ENCODE measurements at regions not wholly inside any gene's neighbourhood (a gene's known extent, or its start where the extent isn't known, plus 50 kb on each side); places are given as distances from the start of the nearest gene placed in this dataset.

- no peak for ATAC-seq
- peaks cover 17% of the 10 kb centered on the region for H3K9me3 Mint-ChIP-seq
- no peak for DNase-seq
Observed at GRCh38 chr5:28156981-28157380, 1118.6 kb upstream of the CDH9 start.

GRCh38 chr5:28143519-28143918, 1105.1 kb upstream of the CDH9 start:
- Mint-ChIP-seq H3K9me3 (peaks cover 15% of the 10 kb centered on the region), H3K4me3 (no peak overlapping the region), H3K27me3 (ENCODE audit: low read depth) (no peaks in the 10 kb centered on the region), H3K4me1 (ENCODE audit: low read depth) (no peaks in the 10 kb centered on the region), H3K36me3 (ENCODE audit: insufficient read depth) (no peaks in the 10 kb centered on the region)
- no peak for DNase-seq
- no peak for ATAC-seq

More at GRCh38 chr5:28156981-28157380, 1118.6 kb upstream of the CDH9 start:
- no peak overlapping the region for H3K4me3 Mint-ChIP-seq
- no peaks in the 10 kb centered on the region for H3K36me3 Mint-ChIP-seq (ENCODE audit: insufficient read depth)
- no peaks in the 10 kb centered on the region for H3K4me1 Mint-ChIP-seq (ENCODE audit: low read depth)
- no peaks in the 10 kb centered on the region for H3K27me3 Mint-ChIP-seq (ENCODE audit: low read depth)

GRCh38 chr5:28132151-28132550, 1093.8 kb upstream of the CDH9 start:
- no peak overlapping the region for H3K4me3 Mint-ChIP-seq
- DNase-seq (no peak), ATAC-seq (no peak)
- no peaks in the 10 kb centered on the region for H3K36me3 Mint-ChIP-seq (ENCODE audit: insufficient read depth)
- H3K4me1 Mint-ChIP-seq (ENCODE audit: low read depth): no peaks in the 10 kb centered on the region
- no peaks in the 10 kb centered on the region for H3K27me3 Mint-ChIP-seq (ENCODE audit: low read depth)
- H3K9me3 Mint-ChIP-seq: peaks cover 23% of the 10 kb centered on the region

- Mint-ChIP-seq H3K9me3 (peaks cover 13% of the 10 kb centered on the region), H3K4me3 (no peak overlapping the region), H3K36me3 (ENCODE audit: insufficient read depth) (no peaks in the 10 kb centered on the region), H3K4me1 (ENCODE audit: low read depth) (no peaks in the 10 kb centered on the region), H3K27me3 (ENCODE audit: low read depth) (no peaks in the 10 kb centered on the region)
- DNase-seq (no peak), ATAC-seq (no peak)
Observed at GRCh38 chr5:28117691-28118090, 1079.3 kb upstream of the CDH9 start.

GRCh38 chr5:28117273-28117672, 1078.9 kb upstream of the CDH9 start:
- Mint-ChIP-seq H3K4me3 (no peak overlapping the region), H3K27me3 (ENCODE audit: low read depth) (no peaks in the 10 kb centered on the region), H3K9me3 (peaks cover 13% of the 10 kb centered on the region), H3K36me3 (ENCODE audit: insufficient read depth) (no peaks in the 10 kb centered on the region), H3K4me1 (ENCODE audit: low read depth) (no peaks in the 10 kb centered on the region)
- no peak for DNase-seq
- ATAC-seq: no peak

GRCh38 chr5:28110781-28111180, 1072.4 kb upstream of the CDH9 start:
- DNase-seq (no peak), ATAC-seq (no peak)
- Mint-ChIP-seq H3K4me3 (no peak overlapping the region), H3K27me3 (ENCODE audit: low read depth) (no peaks in the 10 kb centered on the region), H3K9me3 (peaks cover 15% of the 10 kb centered on the region), H3K4me1 (ENCODE audit: low read depth) (no peaks in the 10 kb centered on the region), H3K36me3 (ENCODE audit: insufficient read depth) (no peaks in the 10 kb centered on the region)

GRCh38 chr5:28104080-28104479, 1065.7 kb upstream of the CDH9 start:
- no peak for DNase-seq
- Mint-ChIP-seq H3K9me3 (peaks cover 3% of the 10 kb centered on the region), H3K36me3 (ENCODE audit: insufficient read depth) (no peaks in the 10 kb centered on the region), H3K27me3 (ENCODE audit: low read depth) (no peaks in the 10 kb centered on the region), H3K4me1 (ENCODE audit: low read depth) (no peaks in the 10 kb centered on the region), H3K4me3 (no peak overlapping the region)
- no peak for ATAC-seq

GRCh38 chr5:28084069-28084468, 1045.7 kb upstream of the CDH9 start:
- Mint-ChIP-seq H3K9me3 (peaks cover 11% of the 10 kb centered on the region), H3K27me3 (ENCODE audit: low read depth) (no peaks in the 10 kb centered on the region), H3K36me3 (ENCODE audit: insufficient read depth) (no peaks in the 10 kb centered on the region), H3K4me1 (ENCODE audit: low read depth) (no peaks in the 10 kb centered on the region), H3K4me3 (no peak overlapping the region)
- no peak for ATAC-seq
- no peak for DNase-seq

- peaks cover 6% of the 10 kb centered on the region for H3K9me3 Mint-ChIP-seq
- DNase-seq: no peak
- no peak for ATAC-seq
Observed at GRCh38 chr5:28082610-28083009, 1044.2 kb upstream of the CDH9 start.

GRCh38 chr5:28077291-28078240, 1039.2 kb upstream of the CDH9 start:
- Mint-ChIP-seq H3K27me3 (ENCODE audit: low read depth) (no peaks in the 10 kb centered on the region), H3K36me3 (ENCODE audit: insufficient read depth) (no peaks in the 10 kb centered on the region), H3K9me3 (peaks cover 3% of the 10 kb centered on the region), H3K4me3 (no peak overlapping the region), H3K4me1 (ENCODE audit: low read depth) (no peaks in the 10 kb centered on the region)
- DNase-seq: no peak
- no peak for ATAC-seq

More at GRCh38 chr5:28082610-28083009, 1044.2 kb upstream of the CDH9 start:
- Mint-ChIP-seq H3K4me3 (no peak overlapping the region), H3K4me1 (ENCODE audit: low read depth) (no peaks in the 10 kb centered on the region), H3K27me3 (ENCODE audit: low read depth) (no peaks in the 10 kb centered on the region), H3K36me3 (ENCODE audit: insufficient read depth) (no peaks in the 10 kb centered on the region)

- Mint-ChIP-seq H3K4me3 (no peak overlapping the region), H3K4me1 (ENCODE audit: low read depth) (no peaks in the 10 kb centered on the region), H3K36me3 (ENCODE audit: insufficient read depth) (no peaks in the 10 kb centered on the region), H3K27me3 (ENCODE audit: low read depth) (no peaks in the 10 kb centered on the region), H3K9me3 (peaks cover 10% of the 10 kb centered on the region)
- no peak for ATAC-seq
- no peak for DNase-seq
Observed at GRCh38 chr5:28066856-28067255, 1028.5 kb upstream of the CDH9 start.

- Mint-ChIP-seq H3K4me1 (ENCODE audit: low read depth) (no peaks in the 10 kb centered on the region), H3K36me3 (ENCODE audit: insufficient read depth) (no peaks in the 10 kb centered on the region), H3K27me3 (ENCODE audit: low read depth) (no peaks in the 10 kb centered on the region), H3K9me3 (peaks cover 7% of the 10 kb centered on the region), H3K4me3 (no peak overlapping the region)
- DNase-seq: no peak
- no peak for ATAC-seq
Observed at GRCh38 chr5:28065656-28066055, 1027.3 kb upstream of the CDH9 start.

- Mint-ChIP-seq H3K36me3 (ENCODE audit: insufficient read depth) (no peaks in the 10 kb centered on the region), H3K9me3 (peaks cover 10% of the 10 kb centered on the region), H3K4me1 (ENCODE audit: low read depth) (no peaks in the 10 kb centered on the region), H3K27me3 (ENCODE audit: low read depth) (no peaks in the 10 kb centered on the region), H3K4me3 (no peak overlapping the region)
- no peak for ATAC-seq
- no peak for DNase-seq
Observed at GRCh38 chr5:28046596-28046995, 1008.2 kb upstream of the CDH9 start.

GRCh38 chr5:28027851-28028250, 989.5 kb upstream of the CDH9 start:
- DNase-seq: no peak
- peaks cover 42% of the 10 kb centered on the region for H3K9me3 Mint-ChIP-seq
- no peak overlapping the region for H3K4me3 Mint-ChIP-seq

GRCh38 chr5:28017178-28017577, 978.8 kb upstream of the CDH9 start:
- Mint-ChIP-seq H3K36me3 (ENCODE audit: insufficient read depth) (no peaks in the 10 kb centered on the region), H3K4me1 (ENCODE audit: low read depth) (no peaks in the 10 kb centered on the region), H3K9me3 (peaks cover 39% of the 10 kb centered on the region), H3K27me3 (ENCODE audit: low read depth) (no peaks in the 10 kb centered on the region), H3K4me3 (no peak overlapping the region)
- no peak for ATAC-seq
- no peak for DNase-seq

More at GRCh38 chr5:28027851-28028250, 989.5 kb upstream of the CDH9 start:
- Mint-ChIP-seq H3K36me3 (ENCODE audit: insufficient read depth) (no peaks in the 10 kb centered on the region), H3K27me3 (ENCODE audit: low read depth) (no peaks in the 10 kb centered on the region), H3K4me1 (ENCODE audit: low read depth) (no peaks in the 10 kb centered on the region)
- ATAC-seq: no peak

Measured in activated T-cell treated with anti-CD3 and anti-CD28 coated beads, Interleukin-2, amount 50 U/mL, for 4 hours (primary cell).